ENCODE measurements at regions not wholly inside any gene's neighbourhood (a gene's known extent, or its start where the extent isn't known, plus 50 kb on each side); places are given as distances from the start of the nearest gene placed in this dataset.

DNA sequence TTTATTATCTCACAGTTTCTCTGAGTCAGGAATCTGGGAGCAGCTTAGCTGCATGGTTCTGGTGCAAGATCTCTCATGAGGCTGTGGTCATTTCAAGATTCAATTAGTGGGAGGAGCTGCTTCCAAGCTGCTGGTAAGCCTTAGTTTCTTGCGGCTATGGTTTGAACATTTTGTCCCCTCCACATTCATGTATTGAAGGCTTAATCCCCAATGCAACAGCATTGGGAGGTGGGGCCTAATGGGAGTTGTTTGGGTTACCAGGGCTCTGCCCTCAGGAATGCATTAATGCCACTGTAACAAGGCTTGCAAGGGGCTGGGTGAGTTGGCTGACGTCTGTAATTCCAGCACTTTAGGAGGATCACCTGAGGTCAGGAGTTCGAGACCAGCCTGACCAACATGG is 272.9 kb downstream of the UTP18 start:
- H3K9me3 ChIP-seq (ENCODE audit: control insufficient read depth in 1 of 2, low read length in 2 of 2) = no peaks in the 10 kb centered on the region
- H3K27me3 ChIP-seq (ENCODE audit: control insufficient read depth in 1 of 2, insufficient read depth in 2 of 2, low read length in 2 of 2) = peaks cover 0 to 3% of the 10 kb centered on the region in 2 donors
- no peak overlapping the region for H3K4me3 ChIP-seq (ENCODE audit: low read depth in 1 of 2, low read length in 2 of 2)
- no peaks in the 10 kb centered on the region for H3K4me1 ChIP-seq (ENCODE audit: control insufficient read depth in 1 of 2, insufficient read depth in 2 of 2, low read length in 2 of 2)
- H3K27ac ChIP-seq (ENCODE audit: low read depth, low read length) = no peak overlapping the region
- H3K36me3 ChIP-seq (ENCODE audit: control insufficient read depth in 1 of 2, insufficient read depth in 2 of 2, low read length in 2 of 2) = no peaks in the 10 kb centered on the region
- H3K9ac ChIP-seq (ENCODE audit: low read depth in 1 of 2, low read length in 2 of 2) = no peak overlapping the region

DNA sequence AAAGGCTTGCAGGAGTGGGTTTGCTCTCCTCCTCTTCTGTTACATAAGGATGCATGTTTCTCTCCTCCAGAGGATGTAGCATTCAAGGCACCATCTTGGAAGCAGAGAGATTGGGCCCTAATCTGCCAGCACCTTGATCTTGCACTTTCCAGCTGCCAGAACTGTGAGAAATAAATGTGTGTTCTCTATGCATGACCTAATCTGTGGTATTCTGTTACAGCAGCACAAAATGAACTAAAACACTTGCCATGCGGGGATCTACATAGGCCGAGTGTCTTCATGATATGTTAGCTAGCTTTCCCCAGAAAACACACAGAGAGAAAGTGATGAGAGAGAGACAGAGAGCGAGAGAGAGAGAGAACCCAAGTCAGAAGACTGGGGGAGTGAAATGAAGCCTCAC is 273.5 kb downstream of the UTP18 start:
- Histone ChIP-seq H3K9me3 (ENCODE audit: control insufficient read depth in 1 of 2, low read length in 2 of 2) (no peaks in the 10 kb centered on the region), H3K4me1 (ENCODE audit: control insufficient read depth in 1 of 2, insufficient read depth in 2 of 2, low read length in 2 of 2) (no peaks in the 10 kb centered on the region), H3K9ac (ENCODE audit: low read depth in 1 of 2, low read length in 2 of 2) (no peak overlapping the region), H3K27ac (ENCODE audit: low read depth, low read length) (no peak overlapping the region), H3K4me3 (ENCODE audit: low read depth in 1 of 2, low read length in 2 of 2) (no peak overlapping the region), H3K36me3 (ENCODE audit: control insufficient read depth in 1 of 2, insufficient read depth in 2 of 2, low read length in 2 of 2) (no peaks in the 10 kb centered on the region), H3K27me3 (ENCODE audit: control insufficient read depth in 1 of 2, insufficient read depth in 2 of 2, low read length in 2 of 2) (peaks cover 0 to 3% of the 10 kb centered on the region in 2 donors)

DNA sequence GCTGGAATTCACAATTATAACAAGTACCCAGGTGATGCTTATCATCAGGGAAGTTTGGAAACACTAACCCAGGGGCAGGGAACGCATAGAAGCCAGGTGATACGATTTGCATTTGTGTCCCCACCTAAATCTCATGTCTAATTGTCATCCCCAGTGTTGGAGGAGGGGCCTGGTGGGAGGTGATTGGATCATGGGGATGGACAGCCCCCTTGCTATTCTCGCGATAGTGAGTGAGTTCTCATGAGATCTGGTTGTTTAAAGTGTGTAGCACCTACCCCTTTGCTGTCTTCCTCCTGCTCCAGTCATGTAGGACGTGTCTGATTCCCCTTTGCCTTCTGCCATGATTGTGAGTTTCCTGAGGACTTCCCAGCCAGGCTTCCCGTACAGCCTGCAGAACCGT is 276.3 kb downstream of the UTP18 start:
- Histone ChIP-seq H3K9me3 (ENCODE audit: control insufficient read depth in 1 of 2, low read length in 2 of 2) (no peaks in the 10 kb centered on the region), H3K27me3 (ENCODE audit: control insufficient read depth in 1 of 2, insufficient read depth in 2 of 2, low read length in 2 of 2) (no peaks in the 10 kb centered on the region), H3K4me1 (ENCODE audit: control insufficient read depth in 1 of 2, insufficient read depth in 2 of 2, low read length in 2 of 2) (no peaks in the 10 kb centered on the region)

DNA sequence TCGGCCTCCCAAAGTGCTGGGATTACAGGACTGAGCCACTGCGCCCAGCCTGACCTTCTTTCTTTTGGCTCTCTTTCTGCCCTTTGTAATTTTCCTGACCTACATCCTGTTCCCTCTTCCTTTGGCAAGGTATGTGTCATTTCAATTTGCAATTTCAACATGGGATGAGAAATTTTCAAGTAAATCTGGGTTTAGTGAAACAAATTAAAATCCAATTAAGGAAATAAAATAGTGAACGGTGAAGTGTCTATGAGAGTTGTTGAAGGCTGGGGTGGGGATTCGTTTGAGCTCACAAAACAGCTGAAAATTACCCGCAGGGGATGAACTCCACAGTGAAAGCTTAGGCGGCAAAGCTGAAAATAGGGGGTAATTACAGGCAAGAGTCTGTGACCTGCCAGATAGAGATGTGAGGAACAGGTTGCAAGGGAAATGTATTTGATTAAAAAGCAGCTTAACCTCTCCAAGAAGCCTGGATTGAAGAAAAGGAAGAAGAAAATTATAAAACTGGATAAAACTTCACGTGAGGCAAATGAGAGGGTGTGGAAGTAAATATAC is 277.7 kb downstream of the UTP18 start:
- no peak overlapping the region for H3K27ac ChIP-seq (ENCODE audit: low read depth, low read length)
- no peaks in the 10 kb centered on the region for H3K4me1 ChIP-seq (ENCODE audit: control insufficient read depth in 1 of 2, insufficient read depth in 2 of 2, low read length in 2 of 2)
- H3K36me3 ChIP-seq (ENCODE audit: control insufficient read depth in 1 of 2, insufficient read depth in 2 of 2, low read length in 2 of 2) = no peaks in the 10 kb centered on the region
- H3K9me3 ChIP-seq (ENCODE audit: control insufficient read depth in 1 of 2, low read length in 2 of 2) = no peaks in the 10 kb centered on the region
- H3K4me3 ChIP-seq (ENCODE audit: low read depth in 1 of 2, low read length in 2 of 2) = no peak overlapping the region
- H3K27me3 ChIP-seq (ENCODE audit: control insufficient read depth in 1 of 2, insufficient read depth in 2 of 2, low read length in 2 of 2) = no peaks in the 10 kb centered on the region
- no peak overlapping the region for H3K9ac ChIP-seq (ENCODE audit: low read depth in 1 of 2, low read length in 2 of 2)

More for the DNA sequence above, 276.3 kb downstream of the UTP18 start:
- Histone ChIP-seq H3K36me3 (ENCODE audit: control insufficient read depth in 1 of 2, insufficient read depth in 2 of 2, low read length in 2 of 2) (no peaks in the 10 kb centered on the region), H3K4me3 (ENCODE audit: low read depth in 1 of 2, low read length in 2 of 2) (no peak overlapping the region), H3K27ac (ENCODE audit: low read depth, low read length) (no peak overlapping the region), H3K9ac (ENCODE audit: low read depth in 1 of 2, low read length in 2 of 2) (no peak overlapping the region)

DNA sequence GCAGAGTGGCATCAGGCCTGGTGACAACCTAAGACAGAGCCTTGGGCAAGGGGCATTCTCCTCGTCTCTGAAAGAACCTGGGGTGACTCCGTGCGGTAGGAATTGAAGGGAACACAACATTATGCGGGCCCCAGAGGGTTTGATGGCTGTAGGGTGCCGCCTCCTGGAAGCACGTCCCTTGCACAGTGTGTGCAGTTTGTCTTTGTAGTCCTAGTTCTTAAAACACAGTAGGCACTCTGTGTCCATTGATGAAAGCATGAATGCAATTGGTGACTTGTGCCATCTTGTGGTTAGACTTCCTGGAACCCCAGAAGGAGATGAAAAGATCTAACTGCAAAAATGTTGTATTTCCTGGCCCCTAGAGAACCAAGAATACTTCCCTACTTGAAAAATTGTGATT is 279.8 kb downstream of the UTP18 start:
- Histone ChIP-seq H3K27ac (ENCODE audit: low read depth, low read length) (no peak overlapping the region), H3K4me1 (ENCODE audit: control insufficient read depth in 1 of 2, insufficient read depth in 2 of 2, low read length in 2 of 2) (no peaks in the 10 kb centered on the region), H3K27me3 (ENCODE audit: control insufficient read depth in 1 of 2, insufficient read depth in 2 of 2, low read length in 2 of 2) (no peaks in the 10 kb centered on the region), H3K36me3 (ENCODE audit: control insufficient read depth in 1 of 2, insufficient read depth in 2 of 2, low read length in 2 of 2) (no peaks in the 10 kb centered on the region), H3K4me3 (ENCODE audit: low read depth in 1 of 2, low read length in 2 of 2) (no peak overlapping the region), H3K9ac (ENCODE audit: low read depth in 1 of 2, low read length in 2 of 2) (no peak overlapping the region), H3K9me3 (ENCODE audit: control insufficient read depth in 1 of 2, low read length in 2 of 2) (no peaks in the 10 kb centered on the region)

DNA sequence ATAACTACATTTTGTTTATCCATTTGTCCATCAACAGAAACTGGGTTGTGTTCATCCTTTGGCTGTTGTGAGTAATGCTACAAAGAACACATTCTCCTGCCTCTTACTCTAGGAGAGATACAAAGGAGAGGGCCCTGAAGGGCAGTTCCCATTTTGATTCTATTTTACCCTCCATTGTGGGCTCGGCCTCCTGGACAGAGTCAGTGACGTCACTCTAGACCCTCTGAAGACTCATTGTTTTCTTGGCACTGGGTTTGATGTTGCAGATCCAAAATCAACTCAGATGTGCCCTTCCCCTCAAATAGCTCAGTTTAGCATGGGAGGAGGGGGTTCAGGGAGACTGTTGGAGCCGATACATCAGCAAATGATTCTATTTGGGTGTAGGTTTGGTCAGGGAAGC is 280.9 kb downstream of the UTP18 start:
- H3K4me3 ChIP-seq (ENCODE audit: low read depth in 1 of 2, low read length in 2 of 2) = no peak overlapping the region
- H3K27me3 ChIP-seq (ENCODE audit: control insufficient read depth in 1 of 2, insufficient read depth in 2 of 2, low read length in 2 of 2) = no peaks in the 10 kb centered on the region
- no peak overlapping the region for H3K9ac ChIP-seq (ENCODE audit: low read depth in 1 of 2, low read length in 2 of 2)
- H3K36me3 ChIP-seq (ENCODE audit: control insufficient read depth in 1 of 2, insufficient read depth in 2 of 2, low read length in 2 of 2) = no peaks in the 10 kb centered on the region
- no peaks in the 10 kb centered on the region for H3K4me1 ChIP-seq (ENCODE audit: control insufficient read depth in 1 of 2, insufficient read depth in 2 of 2, low read length in 2 of 2)
- no peaks in the 10 kb centered on the region for H3K9me3 ChIP-seq (ENCODE audit: control insufficient read depth in 1 of 2, low read length in 2 of 2)
- no peak overlapping the region for H3K27ac ChIP-seq (ENCODE audit: low read depth, low read length)

DNA sequence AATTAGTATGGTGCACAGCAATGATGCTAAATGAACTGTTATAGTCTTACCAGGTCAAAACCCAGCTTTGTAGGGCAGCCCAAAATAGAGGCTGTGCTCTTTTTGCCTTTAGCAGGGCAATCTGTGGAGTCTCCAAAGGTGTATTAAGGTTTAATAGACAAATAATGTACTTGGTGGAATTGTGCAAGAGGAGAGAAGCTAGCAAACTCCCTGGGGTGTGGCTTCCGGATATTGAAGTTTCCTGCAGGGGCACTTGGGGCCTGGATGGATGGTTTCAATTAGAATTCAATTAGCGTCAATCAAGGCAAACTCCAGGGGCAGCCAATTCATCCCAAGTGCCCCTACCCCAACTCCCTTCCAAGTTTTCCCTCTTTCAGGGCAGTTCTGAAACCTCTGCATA is 285.8 kb downstream of the UTP18 start:
- H3K27ac ChIP-seq (ENCODE audit: low read depth, low read length) = no peak overlapping the region
- no peaks in the 10 kb centered on the region for H3K27me3 ChIP-seq (ENCODE audit: control insufficient read depth in 1 of 2, insufficient read depth in 2 of 2, low read length in 2 of 2)
- H3K9me3 ChIP-seq (ENCODE audit: control insufficient read depth in 1 of 2, low read length in 2 of 2) = no peaks in the 10 kb centered on the region
- H3K9ac ChIP-seq (ENCODE audit: low read depth in 1 of 2, low read length in 2 of 2) = no peak overlapping the region
- H3K4me3 ChIP-seq (ENCODE audit: low read depth in 1 of 2, low read length in 2 of 2) = no peak overlapping the region
- no peaks in the 10 kb centered on the region for H3K4me1 ChIP-seq (ENCODE audit: control insufficient read depth in 1 of 2, insufficient read depth in 2 of 2, low read length in 2 of 2)
- no peaks in the 10 kb centered on the region for H3K36me3 ChIP-seq (ENCODE audit: control insufficient read depth in 1 of 2, insufficient read depth in 2 of 2, low read length in 2 of 2)

DNA sequence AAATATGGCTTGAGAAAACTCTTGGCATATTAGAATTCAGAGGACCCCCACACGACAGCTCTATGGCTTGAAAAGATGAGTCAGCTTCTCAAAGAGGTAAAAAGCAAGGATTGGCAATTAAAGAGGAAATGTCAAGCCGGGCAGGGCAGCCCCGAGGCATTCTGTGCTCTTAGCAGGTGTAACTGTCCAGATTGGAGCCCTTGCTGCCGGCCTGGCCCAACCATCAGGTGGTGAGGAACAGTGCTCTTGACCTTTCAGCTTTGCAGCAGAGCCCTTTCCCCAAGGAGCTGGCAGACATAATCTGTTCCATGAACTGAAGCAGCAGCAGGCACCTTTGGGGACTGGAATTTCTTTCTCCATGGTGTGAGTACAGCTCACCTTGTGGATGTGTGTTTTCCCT is 287.8 kb downstream of the UTP18 start:
- Histone ChIP-seq H3K9ac (ENCODE audit: low read depth in 1 of 2, low read length in 2 of 2) (no peak overlapping the region), H3K4me1 (ENCODE audit: control insufficient read depth in 1 of 2, insufficient read depth in 2 of 2, low read length in 2 of 2) (no peaks in the 10 kb centered on the region), H3K36me3 (ENCODE audit: control insufficient read depth in 1 of 2, insufficient read depth in 2 of 2, low read length in 2 of 2) (no peaks in the 10 kb centered on the region), H3K4me3 (ENCODE audit: low read depth in 1 of 2, low read length in 2 of 2) (no peak overlapping the region), H3K27me3 (ENCODE audit: control insufficient read depth in 1 of 2, insufficient read depth in 2 of 2, low read length in 2 of 2) (no peaks in the 10 kb centered on the region), H3K27ac (ENCODE audit: low read depth, low read length) (no peak overlapping the region), H3K9me3 (ENCODE audit: control insufficient read depth in 1 of 2, low read length in 2 of 2) (no peaks in the 10 kb centered on the region)

DNA sequence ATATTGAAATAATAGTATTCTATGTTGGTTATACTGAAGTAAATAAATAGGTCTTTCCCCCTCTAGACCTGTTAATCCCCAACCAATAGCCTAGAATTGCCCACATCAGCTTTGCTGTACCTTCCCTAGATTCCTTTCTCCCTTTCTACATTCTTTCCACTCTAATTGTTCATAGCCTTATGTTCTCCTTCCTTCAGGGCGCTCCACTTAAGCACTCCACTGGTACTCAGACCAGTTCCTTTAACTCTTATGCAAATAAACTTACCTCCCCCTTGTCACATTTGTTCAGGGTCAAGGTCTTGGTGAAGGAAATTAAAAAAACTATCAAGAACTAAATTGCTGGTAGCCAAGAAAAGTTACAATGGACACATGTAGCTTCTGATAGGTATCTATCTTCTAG is 294.8 kb downstream of the UTP18 start:
- no peaks in the 10 kb centered on the region for H3K36me3 ChIP-seq (ENCODE audit: control insufficient read depth in 1 of 2, insufficient read depth in 2 of 2, low read length in 2 of 2)
- H3K9ac ChIP-seq (ENCODE audit: low read depth in 1 of 2, low read length in 2 of 2) = no peak overlapping the region
- H3K27me3 ChIP-seq (ENCODE audit: control insufficient read depth in 1 of 2, insufficient read depth in 2 of 2, low read length in 2 of 2) = no peaks in the 10 kb centered on the region
- no peak overlapping the region for H3K27ac ChIP-seq (ENCODE audit: low read depth, low read length)
- no peaks in the 10 kb centered on the region for H3K4me1 ChIP-seq (ENCODE audit: control insufficient read depth in 1 of 2, insufficient read depth in 2 of 2, low read length in 2 of 2)
- no peaks in the 10 kb centered on the region for H3K9me3 ChIP-seq (ENCODE audit: control insufficient read depth in 1 of 2, low read length in 2 of 2)
- H3K4me3 ChIP-seq (ENCODE audit: low read depth in 1 of 2, low read length in 2 of 2) = no peak overlapping the region

DNA sequence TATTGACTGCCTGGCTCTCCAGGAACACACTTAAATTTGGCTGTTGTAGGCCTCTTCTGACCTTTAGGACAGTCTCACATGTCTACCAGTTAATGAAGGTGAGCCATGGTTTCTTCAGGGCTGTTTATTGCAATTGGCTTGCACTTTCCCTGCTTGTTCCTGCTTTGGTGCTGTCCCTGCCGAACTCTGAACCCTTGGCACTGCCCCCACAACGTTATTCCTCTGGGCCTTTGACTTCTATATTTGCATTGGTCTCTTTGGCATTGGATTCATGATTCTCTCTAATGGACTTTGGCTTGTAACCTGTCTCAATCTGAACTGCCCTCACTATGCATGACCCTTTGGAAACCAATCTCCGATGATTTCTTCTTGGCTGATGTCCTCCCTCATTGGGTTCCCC is 299.4 kb downstream of the UTP18 start:
- H3K36me3 ChIP-seq (ENCODE audit: control insufficient read depth in 1 of 2, insufficient read depth in 2 of 2, low read length in 2 of 2) = no peaks in the 10 kb centered on the region
- no peak overlapping the region for H3K4me3 ChIP-seq (ENCODE audit: low read depth in 1 of 2, low read length in 2 of 2)
- no peak overlapping the region for H3K9ac ChIP-seq (ENCODE audit: low read depth in 1 of 2, low read length in 2 of 2)
- H3K4me1 ChIP-seq (ENCODE audit: control insufficient read depth in 1 of 2, insufficient read depth in 2 of 2, low read length in 2 of 2) = no peaks in the 10 kb centered on the region
- no peak overlapping the region for H3K27ac ChIP-seq (ENCODE audit: low read depth, low read length)
- H3K27me3 ChIP-seq (ENCODE audit: control insufficient read depth in 1 of 2, insufficient read depth in 2 of 2, low read length in 2 of 2) = no peaks in the 10 kb centered on the region
- H3K9me3 ChIP-seq (ENCODE audit: control insufficient read depth in 1 of 2, low read length in 2 of 2) = no peaks in the 10 kb centered on the region

DNA sequence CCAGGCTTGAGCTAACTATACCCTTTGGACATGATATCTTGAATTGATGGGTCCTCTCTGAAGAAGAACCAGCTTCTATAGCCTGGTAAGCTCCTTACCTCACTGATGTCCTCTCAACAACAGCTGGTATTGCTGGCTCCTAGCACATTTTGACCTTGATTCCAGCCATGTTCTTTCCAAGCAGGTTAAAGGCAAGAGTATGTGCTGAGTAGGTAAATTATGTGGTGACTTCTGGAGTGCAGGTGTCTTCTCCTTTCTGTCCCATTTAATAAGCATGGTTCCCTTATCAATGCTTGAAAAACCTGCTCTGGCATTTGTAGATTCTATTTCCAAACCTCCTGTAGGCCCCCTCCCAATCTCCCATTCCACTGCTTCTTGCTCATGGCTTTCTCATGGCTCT is 300.1 kb downstream of the UTP18 start:
- Histone ChIP-seq H3K4me1 (ENCODE audit: control insufficient read depth in 1 of 2, insufficient read depth in 2 of 2, low read length in 2 of 2) (no peaks in the 10 kb centered on the region), H3K9ac (ENCODE audit: low read depth in 1 of 2, low read length in 2 of 2) (no peak overlapping the region), H3K27ac (ENCODE audit: low read depth, low read length) (no peak overlapping the region), H3K9me3 (ENCODE audit: control insufficient read depth in 1 of 2, low read length in 2 of 2) (no peaks in the 10 kb centered on the region), H3K36me3 (ENCODE audit: control insufficient read depth in 1 of 2, insufficient read depth in 2 of 2, low read length in 2 of 2) (no peaks in the 10 kb centered on the region), H3K4me3 (ENCODE audit: low read depth in 1 of 2, low read length in 2 of 2) (no peak overlapping the region), H3K27me3 (ENCODE audit: control insufficient read depth in 1 of 2, insufficient read depth in 2 of 2, low read length in 2 of 2) (no peaks in the 10 kb centered on the region)
